ENCODE measurements at regions not wholly inside any gene's neighbourhood (a gene's known extent, or its start where the extent isn't known, plus 50 kb on each side); places are given as distances from the start of the nearest gene placed in this dataset.
"Not testable (repeated sequence)": the region's sequence is repeated elsewhere in the genome, so short reads cannot be mapped to it uniquely, and the experiment has no call there.

DNA sequence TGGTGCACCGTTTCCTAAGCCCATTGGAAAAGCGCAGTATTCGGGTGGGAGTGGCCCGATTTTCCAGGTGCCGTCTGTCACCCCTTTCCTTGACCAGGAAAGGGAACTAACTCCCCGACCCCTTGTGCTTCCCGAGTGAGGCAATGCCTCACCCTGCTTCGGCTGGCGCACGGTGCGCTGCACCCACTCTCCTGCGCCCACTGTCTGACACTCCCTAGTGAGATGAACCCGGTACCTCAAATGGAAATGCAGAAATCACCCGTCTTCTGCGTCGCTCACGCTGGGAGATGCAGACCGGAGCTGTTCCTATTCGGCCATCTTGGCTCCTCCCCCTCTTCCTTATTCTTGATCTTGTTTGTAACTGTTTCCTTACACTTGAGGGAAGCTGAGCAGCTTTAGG lies 142.8 kb upstream of the DST start:
- not testable (repeated sequence) for TF ChIP-seq ZNF589 (CRISPR knock-in tag; conservative IDR thresholded peaks at IDR 0.05); EZH2 (conservative IDR thresholded peaks at IDR 0.05; ENCODE audit: low read depth, low read length); FOXM1 (CRISPR knock-in tag; IDR thresholded peaks at IDR 0.05); CEBPB (IDR thresholded peaks at IDR 0.05; ENCODE audit: borderline replicate concordance, low read depth, low read length); ZFP62 (CRISPR knock-in tag; IDR thresholded peaks at IDR 0.05); ZNF124 (CRISPR knock-in tag; IDR thresholded peaks at IDR 0.05); SP1 (IDR thresholded peaks at IDR 0.05); SP1 (CRISPR knock-in tag; IDR thresholded peaks at IDR 0.05); SMC3 (IDR thresholded peaks at IDR 0.05; ENCODE audit: low read length); ZNF7 (CRISPR knock-in tag; IDR thresholded peaks at IDR 0.05); ELF4 (CRISPR knock-in tag; IDR thresholded peaks at IDR 0.05; ENCODE audit: borderline replicate concordance)
- TF ChIP-seq, protein P1, sequence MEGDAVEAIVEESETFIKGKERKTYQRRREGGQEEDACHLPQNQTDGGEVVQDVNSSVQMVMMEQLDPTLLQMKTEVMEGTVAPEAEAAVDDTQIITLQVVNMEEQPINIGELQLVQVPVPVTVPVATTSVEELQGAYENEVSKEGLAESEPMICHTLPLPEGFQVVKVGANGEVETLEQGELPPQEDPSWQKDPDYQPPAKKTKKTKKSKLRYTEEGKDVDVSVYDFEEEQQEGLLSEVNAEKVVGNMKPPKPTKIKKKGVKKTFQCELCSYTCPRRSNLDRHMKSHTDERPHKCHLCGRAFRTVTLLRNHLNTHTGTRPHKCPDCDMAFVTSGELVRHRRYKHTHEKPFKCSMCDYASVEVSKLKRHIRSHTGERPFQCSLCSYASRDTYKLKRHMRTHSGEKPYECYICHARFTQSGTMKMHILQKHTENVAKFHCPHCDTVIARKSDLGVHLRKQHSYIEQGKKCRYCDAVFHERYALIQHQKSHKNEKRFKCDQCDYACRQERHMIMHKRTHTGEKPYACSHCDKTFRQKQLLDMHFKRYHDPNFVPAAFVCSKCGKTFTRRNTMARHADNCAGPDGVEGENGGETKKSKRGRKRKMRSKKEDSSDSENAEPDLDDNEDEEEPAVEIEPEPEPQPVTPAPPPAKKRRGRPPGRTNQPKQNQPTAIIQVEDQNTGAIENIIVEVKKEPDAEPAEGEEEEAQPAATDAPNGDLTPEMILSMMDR (CRISPR knock-in tag; IDR thresholded peaks at IDR 0.05) = not testable (repeated sequence)

Data from HepG2 (cell line).